GM18868 (cell line): ENCODE measurements at regions not wholly inside any gene's neighbourhood (a gene's known extent, or its start where the extent isn't known, plus 50 kb on each side); places are given as distances from the start of the nearest gene placed in this dataset.

Source experiments
- ATAC-seq: cut with Tn5 transposase; IDR thresholded peaks from one replicate; pipeline ENCODE4 v1.9.1; 2021; ENCODE audit warnings: mild to moderate bottlenecking, moderate library complexity; ENCODE audit not compliant: unreplicated experiment

DNA sequence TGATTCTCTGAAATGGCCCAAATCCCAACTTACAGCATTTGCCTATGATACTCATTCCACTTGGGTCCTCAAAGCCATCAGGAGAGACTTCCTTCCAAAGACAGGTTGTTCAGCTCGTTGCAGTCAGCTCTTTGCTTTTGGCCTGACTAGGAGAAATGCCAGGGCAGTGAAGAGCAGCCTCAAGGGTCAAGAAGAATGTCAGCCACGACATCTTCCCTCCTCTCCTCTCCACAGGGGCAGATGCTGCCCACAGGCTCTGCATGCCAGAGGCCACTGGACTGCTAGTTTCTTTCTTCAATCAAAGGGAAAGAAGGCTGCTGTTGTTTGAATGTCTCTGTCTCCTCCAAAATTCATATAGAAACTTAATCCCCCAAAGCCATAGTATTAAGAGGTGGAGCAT, 201.7 kb upstream of the PFN2 start:
- no peak for ATAC-seq

DNA sequence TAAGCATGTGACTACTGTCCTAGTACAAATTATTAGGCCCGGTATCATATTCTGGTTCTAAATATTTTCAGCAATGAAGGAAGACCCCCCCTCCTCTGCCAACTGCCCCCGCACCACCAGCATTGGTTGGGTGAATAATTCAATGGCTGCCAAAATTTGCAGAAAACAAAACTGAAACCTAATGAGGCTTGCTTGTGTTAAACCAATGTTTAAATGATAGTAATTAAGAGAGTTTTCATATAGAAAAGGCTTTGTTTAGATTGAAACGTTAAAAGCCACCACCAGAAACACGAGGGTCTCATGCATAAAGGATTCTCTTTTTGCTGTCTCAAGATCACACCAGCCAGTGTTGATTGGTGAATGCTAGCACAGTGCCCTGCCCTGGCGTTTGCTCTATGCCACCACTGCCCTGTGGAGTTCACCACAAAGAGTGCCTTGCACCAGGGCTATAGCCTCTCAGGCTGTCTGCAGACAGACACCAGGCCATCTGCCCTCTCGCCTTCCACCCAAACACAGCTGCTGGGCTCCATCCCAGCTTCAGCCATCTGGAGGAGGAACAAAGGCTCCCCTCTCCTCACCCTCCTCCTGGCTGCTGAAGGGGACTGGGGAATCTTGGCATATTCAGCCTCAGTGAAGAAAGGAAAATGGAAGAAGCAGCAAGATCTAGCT, 200.3 kb upstream of the PFN2 start:
- ATAC-seq, result no peak

DNA sequence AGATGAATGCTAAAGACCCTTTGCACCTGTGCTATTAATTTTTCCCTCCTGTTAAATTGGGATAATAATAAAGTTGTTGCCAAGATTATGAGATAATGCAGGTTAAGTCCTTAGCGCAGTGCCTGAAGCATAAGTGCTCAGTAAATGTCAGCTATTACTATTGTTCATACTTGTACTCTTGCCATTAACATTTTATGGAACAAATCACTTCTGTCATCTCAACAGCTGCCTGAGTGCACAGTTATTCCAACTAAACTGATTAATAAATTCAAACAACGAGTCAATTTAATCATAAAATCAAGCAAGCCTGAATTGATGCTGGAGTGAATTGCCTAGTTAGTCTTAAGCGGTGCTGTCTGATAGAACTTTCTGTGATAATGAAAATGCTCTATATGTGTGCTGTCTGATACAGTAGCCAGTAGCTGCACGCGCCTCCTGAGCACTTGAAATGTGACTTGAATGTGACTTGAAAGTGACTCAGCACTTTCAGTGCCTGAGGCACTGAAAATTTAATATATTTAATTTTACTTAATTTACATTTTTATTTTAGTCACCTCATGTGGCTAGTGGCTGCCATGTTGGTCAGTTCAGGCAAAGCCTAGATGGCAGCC, 198.7 kb upstream of the PFN2 start:
- ATAC-seq, result no peak

DNA sequence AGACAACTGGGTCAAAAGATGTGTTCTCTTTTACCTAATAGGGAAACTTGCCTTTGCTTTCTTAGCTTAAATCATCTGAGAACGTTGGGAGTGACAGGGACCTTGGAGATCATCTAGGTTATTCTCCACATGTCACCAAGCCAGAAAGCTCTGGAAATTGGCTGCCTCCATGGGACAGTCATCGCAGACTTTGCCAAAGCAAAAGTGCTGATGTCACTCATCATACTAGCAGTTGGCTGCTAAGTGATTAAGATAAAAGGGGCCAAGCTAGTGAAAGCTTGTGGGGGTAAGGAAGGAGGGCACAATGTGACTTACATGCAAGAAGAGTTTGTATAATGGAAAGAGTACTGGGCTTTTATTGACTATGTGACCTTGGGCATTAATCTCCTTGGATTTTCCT, 198.0 kb upstream of the PFN2 start:
- no peak for ATAC-seq

DNA sequence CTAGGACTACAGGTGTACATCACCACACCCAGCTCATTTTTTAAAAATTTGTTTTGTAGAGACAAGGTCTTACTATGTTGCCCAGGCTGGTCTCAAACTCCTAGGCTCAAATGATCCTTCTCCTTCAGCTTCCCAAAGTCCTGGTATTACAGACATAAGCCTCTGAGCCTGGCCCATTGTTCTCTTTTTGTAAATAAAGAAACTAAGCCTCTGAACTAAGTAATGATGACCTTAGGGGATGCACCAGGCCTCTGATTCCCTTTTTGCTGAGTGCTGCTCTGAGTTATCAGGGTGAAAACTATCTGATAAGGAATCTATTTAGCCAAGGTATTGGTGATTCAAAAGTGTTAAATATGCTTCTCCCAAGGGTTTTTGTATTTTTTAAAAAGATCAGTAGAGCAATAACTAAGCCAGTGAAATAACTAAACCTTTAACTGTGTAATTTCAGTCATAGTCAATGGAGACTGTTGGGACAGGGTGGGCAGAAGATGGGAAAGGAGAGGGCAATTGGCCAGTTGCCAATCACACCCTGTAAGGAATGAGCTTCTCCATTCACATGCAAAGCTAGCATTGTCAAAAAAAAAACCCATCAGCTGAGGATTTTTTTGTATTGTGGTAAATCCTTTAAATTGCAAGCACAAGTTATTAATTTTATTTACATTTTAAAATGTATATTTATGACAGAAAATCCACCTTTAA, 194.8 kb upstream of the PFN2 start:
- no peak for ATAC-seq

DNA sequence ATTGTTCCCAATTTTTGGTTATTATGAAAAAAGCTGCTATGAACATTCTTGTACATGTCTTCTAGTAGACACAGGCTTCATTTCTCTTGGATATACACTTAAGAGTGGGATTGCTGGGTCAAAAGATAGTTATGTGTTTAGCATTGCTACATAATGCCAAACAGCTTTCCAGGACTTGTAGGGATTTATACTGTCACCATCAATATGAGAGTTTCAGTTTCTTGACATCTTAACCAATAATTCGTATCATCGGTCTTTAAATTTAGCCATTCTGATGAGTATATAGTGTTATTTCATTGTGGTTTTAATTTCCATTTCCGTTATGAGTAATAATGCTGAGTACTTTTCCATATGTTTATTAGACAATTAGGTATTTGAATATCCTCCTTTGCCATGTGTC, 190.3 kb upstream of the PFN2 start:
- no peak for ATAC-seq

DNA sequence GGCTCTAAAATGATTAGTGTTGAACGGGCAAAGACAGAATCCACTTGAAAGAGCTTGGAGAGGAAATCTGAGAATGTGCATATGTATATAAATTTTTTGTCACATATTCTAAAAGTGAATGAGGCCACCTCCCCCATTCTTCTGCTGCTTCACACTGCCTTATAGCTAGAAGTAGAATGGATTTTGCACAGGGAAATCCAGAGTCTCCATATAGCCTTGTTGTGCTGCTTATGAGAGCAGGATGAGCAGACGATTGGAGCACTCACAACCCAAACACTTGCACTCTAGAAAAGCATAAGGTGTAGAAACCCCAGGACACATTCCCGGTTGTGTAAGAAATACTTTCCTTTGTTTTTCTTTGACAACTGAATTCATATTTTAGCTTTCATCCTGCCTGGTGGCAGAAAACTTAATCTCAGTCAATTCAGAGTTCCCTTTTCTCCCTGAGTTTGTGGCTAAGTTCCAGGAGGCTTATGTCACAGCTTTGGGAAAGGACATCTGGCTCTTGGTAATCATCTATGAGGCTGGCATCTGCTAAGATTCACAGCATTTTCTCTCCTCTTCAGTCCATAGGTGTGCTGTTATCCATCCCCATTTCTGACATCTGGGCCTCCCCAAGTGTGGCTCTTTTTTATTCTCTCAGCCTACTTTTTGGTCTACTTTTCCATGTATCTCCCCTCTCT, 188.4 kb upstream of the PFN2 start:
- no peak for ATAC-seq

DNA sequence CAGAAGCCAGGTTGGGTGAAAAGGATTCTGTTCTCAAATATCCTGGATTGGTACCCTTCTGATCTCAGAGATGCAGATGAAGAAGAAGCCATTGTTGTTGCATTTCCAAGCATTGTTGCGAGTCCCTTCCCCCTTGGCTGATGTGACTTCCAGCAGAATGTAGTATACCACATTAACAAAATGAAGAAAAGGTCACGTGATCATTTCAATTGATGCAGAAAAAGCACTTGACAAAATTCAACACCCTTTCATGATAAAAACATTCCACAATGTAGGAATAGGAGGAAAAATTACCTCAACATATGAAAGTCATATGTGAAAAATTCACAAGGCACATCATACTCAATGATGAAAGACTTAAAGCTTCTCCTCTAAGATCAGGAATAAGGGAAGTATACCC, 181.9 kb upstream of the PFN2 start:
- ATAC-seq, result no peak

DNA sequence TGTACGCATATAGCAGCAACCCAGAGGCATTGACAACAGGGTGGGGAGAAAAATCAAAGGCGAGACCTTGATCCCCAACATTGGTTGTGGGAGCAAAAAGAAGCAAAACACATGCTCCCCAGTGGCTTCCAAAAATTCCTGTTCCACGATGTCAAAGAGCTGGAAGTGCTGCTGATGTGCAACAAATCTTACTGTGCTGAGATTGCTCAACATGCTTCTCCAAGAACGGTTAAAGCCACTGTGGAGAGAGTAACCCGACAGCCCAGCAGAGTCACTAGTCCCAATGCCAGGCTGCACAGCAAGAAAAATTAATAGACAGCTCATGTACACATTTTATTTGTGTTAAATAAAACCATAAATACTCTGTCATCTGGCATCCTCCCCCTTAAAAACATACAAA, 179.9 kb upstream of the PFN2 start:
- no peak for ATAC-seq

DNA sequence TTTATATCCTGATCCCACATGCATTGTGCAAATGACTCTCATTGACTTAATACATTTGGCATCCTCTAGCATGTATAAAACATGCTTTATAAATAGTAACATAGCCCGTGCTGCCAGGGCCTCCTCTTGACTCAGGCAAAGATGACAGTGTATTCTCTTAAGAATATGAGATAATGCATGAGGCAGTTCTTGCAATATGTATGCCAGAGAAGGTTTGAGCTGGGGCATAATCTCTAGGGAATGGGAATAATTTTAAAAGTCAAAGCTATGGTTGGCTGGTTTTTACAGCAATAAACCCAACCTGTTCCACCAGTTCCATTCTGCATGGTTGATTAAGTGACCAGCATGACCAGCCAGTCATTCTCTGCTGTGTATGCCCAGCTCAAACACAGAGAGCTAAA, 179.0 kb upstream of the PFN2 start:
- no peak for ATAC-seq

DNA sequence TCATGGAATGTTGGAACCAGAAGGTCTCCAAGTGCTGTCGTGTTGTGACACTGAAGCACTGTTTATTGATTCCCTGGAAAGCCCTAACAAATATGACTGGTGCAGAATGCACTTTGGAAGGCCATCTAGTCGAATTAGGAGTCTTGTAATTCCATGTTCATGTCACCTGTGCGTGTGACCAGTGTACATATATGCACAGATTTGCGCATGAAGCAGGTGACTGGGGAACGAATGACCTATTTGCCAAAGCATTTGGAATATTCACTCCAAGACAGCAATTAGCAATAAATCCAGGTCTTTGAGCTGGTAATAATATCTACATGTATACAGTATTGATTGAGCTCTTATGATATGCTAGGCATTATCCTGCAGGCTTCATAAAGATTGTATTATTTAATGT, 177.5 kb upstream of the PFN2 start:
- no peak for ATAC-seq

DNA sequence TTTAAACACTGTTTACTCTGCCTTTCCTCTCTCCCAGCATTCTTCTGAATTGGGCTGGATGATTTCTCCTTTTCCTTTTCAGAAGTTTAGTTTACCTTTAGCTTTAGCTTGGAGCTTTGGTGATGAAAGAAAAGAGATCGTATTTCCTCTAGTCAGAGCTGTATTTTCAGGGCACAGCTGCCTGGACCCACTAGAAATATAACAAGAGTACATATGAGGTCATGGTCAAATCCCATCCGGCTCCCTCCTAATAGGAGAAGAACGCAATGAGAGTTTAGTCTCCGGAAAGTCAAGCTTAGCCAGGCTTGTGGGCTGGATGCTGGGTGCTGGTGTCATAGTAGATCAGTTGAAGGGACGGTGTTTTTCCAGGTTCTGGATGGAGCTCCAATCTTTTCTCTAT, 177.1 kb upstream of the PFN2 start:
- ATAC-seq, result no peak

DNA sequence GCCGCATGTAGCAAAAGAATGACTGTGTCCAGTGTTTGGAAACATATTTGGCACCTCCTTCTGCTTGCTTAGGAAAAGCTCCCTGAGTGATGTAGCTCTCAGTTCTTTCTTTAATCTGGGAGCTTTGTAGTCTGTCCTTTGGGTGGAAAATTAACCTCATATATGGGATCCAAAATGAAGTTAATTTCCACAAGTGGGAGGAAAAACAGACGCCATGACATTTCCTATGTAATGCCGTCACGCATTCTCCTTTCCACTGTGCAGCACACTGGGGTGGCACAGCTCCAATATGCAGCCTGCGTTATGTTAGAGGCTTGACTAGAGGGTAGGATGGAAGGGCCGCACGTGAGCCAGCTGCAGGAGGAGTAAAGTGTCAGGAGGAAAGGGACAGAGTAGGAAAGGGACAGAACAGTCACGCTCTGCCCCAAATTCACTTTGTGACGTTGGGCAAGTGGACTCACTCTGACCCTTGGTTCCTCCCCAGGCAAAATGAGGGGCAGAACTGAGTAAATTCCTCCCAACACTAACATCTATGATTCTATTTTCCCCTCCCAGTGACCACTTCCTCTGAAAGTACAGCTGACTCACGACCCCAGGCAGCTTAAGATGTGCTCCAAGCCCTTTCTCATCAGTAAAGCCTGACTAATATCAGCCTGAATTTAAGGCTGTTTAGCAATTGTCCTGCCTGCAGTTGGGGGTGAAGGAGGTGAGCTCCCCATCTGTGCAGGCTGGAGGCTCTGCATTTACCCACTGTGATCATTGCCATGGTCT, 176.5 kb upstream of the PFN2 start:
- ATAC-seq, result peak; percentile 88

DNA sequence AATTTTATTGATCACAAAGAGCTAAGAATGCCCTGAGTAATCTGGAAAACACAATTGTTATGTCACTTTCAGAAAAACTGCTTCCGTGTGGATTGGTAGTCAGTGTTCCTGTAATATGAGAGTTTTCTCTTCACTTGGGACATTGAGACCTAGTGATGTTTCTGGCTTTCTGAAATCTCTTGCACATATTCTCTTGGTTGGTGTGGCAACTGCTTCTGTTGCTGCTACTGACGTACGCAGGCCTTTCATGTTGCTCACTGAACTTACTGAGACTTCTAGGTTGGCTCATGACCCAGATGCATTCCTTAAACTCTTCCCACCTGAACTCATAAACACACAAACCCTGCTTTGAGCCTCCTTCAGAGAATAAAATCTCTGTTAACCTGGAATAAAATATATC, 175.0 kb upstream of the PFN2 start:
- ATAC-seq, result no peak

DNA sequence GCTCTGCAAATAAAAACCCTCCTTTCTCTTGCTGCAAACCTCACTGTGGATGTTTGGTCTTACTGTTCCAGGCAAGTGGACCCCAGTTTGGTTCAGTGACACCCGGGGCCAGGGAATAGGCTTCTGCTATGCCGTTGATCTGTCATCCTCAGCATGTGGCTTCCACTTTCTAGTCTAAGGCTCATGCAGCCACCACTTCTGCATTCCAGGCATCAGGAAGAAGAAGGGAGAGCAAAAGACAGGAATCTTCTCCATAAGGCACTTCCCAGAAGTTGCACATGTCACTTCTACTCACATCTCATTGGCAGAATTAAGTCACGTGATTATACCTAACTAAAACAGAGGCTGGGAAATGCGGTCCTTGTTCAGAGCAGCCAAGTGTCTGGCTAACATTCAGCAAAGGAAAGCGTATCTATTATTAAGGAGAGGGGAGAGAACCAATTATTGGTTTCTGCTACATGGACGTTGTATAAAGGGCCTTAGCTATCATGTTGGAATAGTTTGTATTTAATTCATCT, 173.6 kb upstream of the PFN2 start:
- no peak for ATAC-seq

DNA sequence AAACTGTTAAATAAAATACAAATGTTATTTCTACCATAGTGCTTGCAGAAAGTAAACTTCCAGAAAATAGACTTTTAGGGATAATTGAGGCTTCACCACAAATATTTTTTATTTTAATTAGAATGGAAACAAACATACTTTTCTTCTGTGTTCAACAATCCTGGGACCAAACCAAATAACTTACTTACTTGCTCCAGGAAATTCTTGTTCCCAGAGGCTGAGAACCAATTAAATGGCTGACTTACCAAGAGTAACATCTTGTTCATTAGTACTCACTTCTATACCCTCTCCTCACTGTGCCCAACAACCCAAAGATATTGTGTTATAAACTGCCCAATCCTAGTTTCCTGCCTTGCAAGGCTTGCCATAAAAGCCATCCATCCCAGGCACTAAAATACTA, 172.2 kb upstream of the PFN2 start:
- no peak for ATAC-seq

DNA sequence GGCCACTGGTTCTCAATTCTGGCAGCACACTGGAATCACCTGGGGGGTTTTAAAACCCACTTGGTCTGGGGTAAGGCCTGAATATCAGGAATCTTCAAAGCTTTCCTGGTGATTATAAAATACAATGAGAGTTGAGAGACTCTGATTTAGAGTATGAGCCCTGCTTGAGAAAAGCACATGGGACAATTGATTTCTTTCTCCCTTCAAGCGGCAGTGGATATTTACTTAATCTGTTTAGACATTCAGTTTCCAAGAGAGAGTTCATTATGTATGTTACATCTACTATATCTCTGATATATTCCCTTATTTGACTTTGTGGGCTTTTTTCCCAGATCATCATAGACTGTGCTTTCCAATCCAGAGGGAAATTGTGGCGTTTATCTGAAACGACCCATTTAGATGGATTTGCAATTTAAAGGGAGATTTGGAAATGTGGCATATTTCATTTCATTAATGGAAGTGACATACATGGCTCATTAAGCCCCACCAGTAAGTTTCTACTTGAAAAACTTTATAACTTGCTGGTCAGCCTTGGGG, 171.2 kb upstream of the PFN2 start:
- ATAC-seq, result no peak

DNA sequence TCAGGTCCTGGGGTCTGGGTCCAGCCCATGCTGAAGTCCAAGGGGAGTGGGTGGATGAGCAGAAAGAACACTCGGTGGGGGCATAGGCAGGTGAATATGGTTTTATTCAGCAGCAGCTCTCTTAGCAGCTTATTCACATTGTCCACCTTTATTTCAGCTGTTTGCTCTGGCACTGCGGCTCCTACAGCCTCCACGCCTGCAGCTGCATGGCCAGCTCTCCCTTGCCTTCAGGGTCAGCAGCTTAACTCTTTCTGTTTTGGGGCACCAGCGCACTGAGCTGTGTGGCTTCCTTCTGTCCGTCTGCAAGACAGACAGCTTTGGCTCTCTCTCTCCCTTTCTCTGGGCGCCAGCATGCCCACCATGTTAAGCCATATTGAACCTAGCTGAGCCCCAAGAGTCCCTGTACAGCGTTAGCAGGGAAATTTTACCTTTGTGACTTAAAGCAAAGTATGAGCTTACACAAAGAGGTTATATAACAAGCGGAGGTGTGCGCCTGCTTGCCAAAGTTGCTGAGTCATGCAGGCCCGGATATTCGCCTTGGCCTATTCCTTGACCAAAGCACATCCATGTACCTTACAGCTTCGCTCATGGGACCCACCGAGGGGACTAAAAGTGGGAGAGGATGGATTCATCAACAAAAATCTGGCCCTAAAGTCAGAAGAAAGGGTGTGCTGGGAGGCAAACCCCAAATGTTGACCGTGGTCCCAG, 170.1 kb upstream of the PFN2 start:
- ATAC-seq, result no peak

DNA sequence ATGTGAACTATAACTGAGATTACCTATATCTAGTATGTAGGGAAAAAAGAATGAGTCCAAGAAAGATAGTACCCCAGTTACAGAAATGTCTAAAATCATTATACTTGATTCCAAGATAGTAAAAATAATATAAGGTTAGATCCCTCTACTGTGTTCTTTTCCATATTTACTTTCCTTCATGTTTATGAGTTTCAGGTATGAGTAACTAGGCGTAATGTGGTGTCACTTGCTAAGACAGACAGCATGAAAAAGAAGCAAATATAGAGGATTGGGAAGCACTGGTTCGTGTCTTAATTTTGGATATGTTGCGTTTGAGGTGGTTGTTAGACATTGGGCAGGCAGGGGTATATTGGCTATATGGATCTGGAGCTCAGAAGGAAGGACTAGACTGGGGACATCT, 168.1 kb upstream of the PFN2 start:
- no peak for ATAC-seq

DNA sequence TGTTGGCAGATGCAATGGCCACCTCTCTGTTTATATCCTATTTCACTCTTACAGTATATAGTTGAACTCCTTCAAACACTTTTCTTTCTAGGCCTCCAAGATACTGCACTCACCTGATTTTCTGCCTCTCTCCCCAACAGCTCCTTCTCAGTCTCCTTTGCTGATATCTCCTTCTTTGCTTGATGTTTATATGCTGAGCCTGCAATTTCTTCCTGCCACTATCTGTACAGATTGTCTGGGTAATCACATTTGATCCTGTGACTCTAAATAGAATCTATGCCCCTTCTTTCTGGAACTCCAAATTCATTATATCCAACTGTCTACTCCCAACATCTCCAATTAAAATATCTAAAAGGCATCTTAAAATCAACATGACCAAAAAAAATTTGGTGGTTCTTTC, 165.5 kb upstream of the PFN2 start:
- ATAC-seq, result no peak
